ENCODE measurements at regions not wholly inside any gene's neighbourhood (a gene's known extent, or its start where the extent isn't known, plus 50 kb on each side); places are given as distances from the start of the nearest gene placed in this dataset.

DNA sequence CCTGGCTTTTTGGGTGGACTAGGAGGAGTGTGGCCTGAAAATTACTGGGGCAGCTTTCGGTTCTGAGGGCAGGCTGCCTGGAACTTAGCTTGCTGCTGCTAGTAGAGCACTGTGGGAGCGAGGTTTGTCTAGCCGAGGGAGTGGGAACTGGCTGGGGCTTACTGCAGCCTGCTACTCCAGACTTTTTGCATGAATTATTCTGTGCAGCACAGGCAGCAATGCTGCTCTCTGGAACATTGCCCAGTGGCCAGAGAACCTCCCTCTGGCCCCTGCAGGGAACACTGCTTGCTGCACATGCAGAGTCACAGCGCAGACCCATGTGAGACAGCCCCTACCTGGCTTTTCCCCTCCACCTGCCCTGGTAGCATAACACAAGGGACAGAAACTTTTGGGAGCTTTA lies 263.9 kb upstream of the SLITRK2 start:
- 49% methylated on average over 2 of the region's 4 CpGs for WGBS (ENCODE audit: insufficient coverage, low coverage, low lambda C conversion rate, missing lambda C conversion rate)
- TF ChIP-seq POLR2A (IDR thresholded peaks at IDR 0.05) = no peak
- TF ChIP-seq, protein P1, sequence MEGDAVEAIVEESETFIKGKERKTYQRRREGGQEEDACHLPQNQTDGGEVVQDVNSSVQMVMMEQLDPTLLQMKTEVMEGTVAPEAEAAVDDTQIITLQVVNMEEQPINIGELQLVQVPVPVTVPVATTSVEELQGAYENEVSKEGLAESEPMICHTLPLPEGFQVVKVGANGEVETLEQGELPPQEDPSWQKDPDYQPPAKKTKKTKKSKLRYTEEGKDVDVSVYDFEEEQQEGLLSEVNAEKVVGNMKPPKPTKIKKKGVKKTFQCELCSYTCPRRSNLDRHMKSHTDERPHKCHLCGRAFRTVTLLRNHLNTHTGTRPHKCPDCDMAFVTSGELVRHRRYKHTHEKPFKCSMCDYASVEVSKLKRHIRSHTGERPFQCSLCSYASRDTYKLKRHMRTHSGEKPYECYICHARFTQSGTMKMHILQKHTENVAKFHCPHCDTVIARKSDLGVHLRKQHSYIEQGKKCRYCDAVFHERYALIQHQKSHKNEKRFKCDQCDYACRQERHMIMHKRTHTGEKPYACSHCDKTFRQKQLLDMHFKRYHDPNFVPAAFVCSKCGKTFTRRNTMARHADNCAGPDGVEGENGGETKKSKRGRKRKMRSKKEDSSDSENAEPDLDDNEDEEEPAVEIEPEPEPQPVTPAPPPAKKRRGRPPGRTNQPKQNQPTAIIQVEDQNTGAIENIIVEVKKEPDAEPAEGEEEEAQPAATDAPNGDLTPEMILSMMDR (IDR thresholded peaks at IDR 0.05) = no peak
- H3K27ac ChIP-seq = no peak overlapping the region
- H3K9me3 ChIP-seq = no peaks in the 10 kb centered on the region
- H3K4me1 ChIP-seq = no peaks in the 10 kb centered on the region
- intact Hi-C loops (cut with DNase I) = no loop called here
- no peaks in the 10 kb centered on the region for H3K36me3 ChIP-seq
- H3K4me3 ChIP-seq = no peak overlapping the region
- ATAC-seq = no peak
- DNase-seq = no peak
- no peaks in the 10 kb centered on the region for H3K27me3 ChIP-seq

DNA sequence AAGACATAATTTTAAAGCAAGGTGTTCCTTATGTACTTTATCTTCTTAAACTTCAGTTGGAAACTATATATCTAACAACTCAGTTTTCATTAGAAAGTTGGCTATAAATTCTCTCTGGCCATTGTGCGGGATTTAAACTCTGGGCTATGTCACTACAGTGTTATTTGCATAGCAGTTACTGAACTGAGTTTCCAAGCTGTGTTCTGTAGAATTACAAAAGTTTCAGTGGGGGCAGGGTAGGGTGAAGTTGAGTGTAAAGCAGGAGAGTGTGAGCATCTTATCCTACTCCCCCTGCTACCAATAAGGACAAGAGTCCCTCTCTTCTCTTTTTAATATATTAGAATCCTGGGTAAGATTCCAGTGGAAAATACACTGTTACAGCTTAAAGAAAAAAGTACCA lies 254.5 kb upstream of the SLITRK2 start:
- 50% methylated on average over 1 of the region's 1 CpG for WGBS (ENCODE audit: insufficient coverage, low coverage, low lambda C conversion rate, missing lambda C conversion rate)
- no peak for TF ChIP-seq POLR2A (IDR thresholded peaks at IDR 0.05)
- Histone ChIP-seq H3K4me1 (no peaks in the 10 kb centered on the region), H3K4me3 (no peak overlapping the region), H3K27ac (no peak overlapping the region), H3K27me3 (no peaks in the 10 kb centered on the region), H3K9me3 (no peaks in the 10 kb centered on the region), H3K36me3 (no peaks in the 10 kb centered on the region)
- DNase-seq = no peak
- no peak for ATAC-seq
- intact Hi-C loops (cut with DNase I) = no loop called here

DNA sequence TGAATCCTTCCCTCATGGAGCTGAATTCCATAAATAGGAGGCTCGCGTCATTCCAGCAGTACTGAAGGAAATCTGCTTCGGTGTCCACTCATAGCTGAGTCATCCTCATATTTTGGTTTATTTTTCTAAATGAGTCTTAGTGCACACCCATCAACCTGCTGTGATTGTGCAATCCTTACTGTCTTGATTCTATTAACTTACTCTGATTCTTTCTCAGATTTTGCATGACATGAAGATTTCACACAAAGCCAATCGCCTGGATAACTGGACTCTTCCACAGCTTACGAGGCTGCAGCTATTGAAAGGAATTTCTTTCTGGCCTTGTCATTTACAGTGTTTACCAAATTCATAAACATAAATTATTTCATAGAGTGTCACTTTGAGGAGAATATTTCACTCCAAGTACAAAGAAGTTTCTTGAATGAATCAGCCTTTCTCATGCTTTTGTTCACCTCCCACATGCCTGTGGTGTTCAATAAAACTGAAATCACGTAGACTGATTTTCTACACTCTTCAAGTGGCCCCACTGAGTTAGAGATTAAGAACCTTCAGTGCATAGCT lies 207.6 kb upstream of the SLITRK2 start:
- Histone ChIP-seq H3K27ac (no peak overlapping the region), H3K27me3 (no peaks in the 10 kb centered on the region), H3K36me3 (no peaks in the 10 kb centered on the region), H3K9me3 (no peaks in the 10 kb centered on the region), H3K4me1 (no peaks in the 10 kb centered on the region), H3K4me3 (no peak overlapping the region)
- ATAC-seq = no peak
- no peak for DNase-seq
- no peak for TF ChIP-seq POLR2A (IDR thresholded peaks at IDR 0.05)
- TF ChIP-seq, protein P1 (IDR thresholded peaks at IDR 0.05) = no peak
- intact Hi-C loops (cut with DNase I) = no loop called here
- 40% methylated on average over 6 of the region's 6 CpGs for WGBS (ENCODE audit: insufficient coverage, low coverage, low lambda C conversion rate, missing lambda C conversion rate)

DNA sequence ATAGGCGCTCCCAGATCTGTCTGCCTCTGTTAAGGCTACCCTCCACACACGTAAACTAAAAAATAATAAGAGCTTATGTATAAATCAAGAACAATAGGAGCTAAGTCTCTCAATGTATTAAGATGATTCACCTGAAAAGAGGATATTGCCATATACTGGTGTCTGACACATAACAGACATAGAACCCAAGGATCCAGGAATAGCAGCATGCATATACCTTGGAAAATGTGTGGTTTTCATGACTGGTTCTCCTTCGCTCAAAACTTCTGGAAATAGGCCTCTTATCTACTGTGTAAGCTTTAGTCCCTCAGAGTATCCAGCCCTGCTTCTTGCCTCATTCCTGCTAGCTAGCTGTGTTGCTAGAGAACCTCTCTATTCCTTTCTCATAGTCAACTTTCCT lies 203.7 kb upstream of the SLITRK2 start:
- no peaks in the 10 kb centered on the region for H3K9me3 ChIP-seq
- TF ChIP-seq POLR2A (IDR thresholded peaks at IDR 0.05) = no peak
- TF ChIP-seq, protein P1 (IDR thresholded peaks at IDR 0.05) = no peak

DNA sequence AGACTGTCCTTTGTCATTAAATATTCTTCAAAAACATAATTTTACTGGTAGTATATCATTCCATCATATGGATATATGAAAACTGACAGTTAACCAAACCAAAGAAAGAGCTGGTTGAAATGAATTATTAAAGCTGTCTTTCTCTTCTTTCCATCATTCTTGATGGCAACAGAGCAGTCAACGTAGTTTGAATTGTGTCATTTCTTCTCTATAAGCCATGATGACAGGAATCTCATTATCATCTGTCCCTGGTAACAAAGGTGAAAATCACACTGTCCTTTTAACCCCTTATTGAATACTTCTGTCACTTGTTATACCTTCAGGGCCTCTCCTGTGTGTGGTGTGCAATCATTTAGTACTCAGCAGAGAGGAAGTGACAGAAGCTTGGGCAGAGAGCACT lies 197.0 kb upstream of the SLITRK2 start:
- TF ChIP-seq, protein P1 (IDR thresholded peaks at IDR 0.05) = no peak
- no peak for TF ChIP-seq POLR2A (IDR thresholded peaks at IDR 0.05)
- H3K36me3 ChIP-seq = no peaks in the 10 kb centered on the region
- DNase-seq = no peak
- ATAC-seq = no peak
- H3K4me3 ChIP-seq = no peak overlapping the region
- no peak overlapping the region for H3K27ac ChIP-seq
- no peaks in the 10 kb centered on the region for H3K27me3 ChIP-seq
- intact Hi-C loops (cut with DNase I) = no loop called here
- no peaks in the 10 kb centered on the region for H3K9me3 ChIP-seq
- 14% methylated on average over 1 of the region's 1 CpG for whole genome bisulfite sequencing (ENCODE audit: insufficient coverage, low coverage, low lambda C conversion rate, missing lambda C conversion rate)
- no peaks in the 10 kb centered on the region for H3K4me1 ChIP-seq

More for the DNA sequence above, 203.7 kb upstream of the SLITRK2 start:
- Histone ChIP-seq H3K27me3 (no peaks in the 10 kb centered on the region), H3K27ac (no peak overlapping the region), H3K4me1 (no peaks in the 10 kb centered on the region), H3K4me3 (no peak overlapping the region), H3K36me3 (no peaks in the 10 kb centered on the region)
- WGBS (ENCODE audit: insufficient coverage, low coverage, low lambda C conversion rate, missing lambda C conversion rate) = 35% methylated on average over 3 of the region's 3 CpGs
- no peak for ATAC-seq
- intact Hi-C loops (cut with DNase I) = no loop called here
- no peak for DNase-seq
